Vagina (tissue), 2 donors: ENCODE measurements at regions not wholly inside any gene's neighbourhood (a gene's known extent, or its start where the extent isn't known, plus 50 kb on each side); places are given as distances from the start of the nearest gene placed in this dataset.

Source experiments
- DNase-seq, 2 donors: peaks; one replicate each; pipeline ENCODE4 v3.0.0-alpha.2; 2017; ENCODE audit errors: extremely low spot score in 2 of 2
- H3K27ac ChIP-seq: fragments of 200-600 bp; sonication (generic); one replicate; pipeline ENCODE4 v1.5.1; 2019
- H3K27me3 ChIP-seq: fragments of 200-600 bp; sonication (generic); one replicate; pipeline ENCODE4 v1.5.1; 2019
- H3K36me3 ChIP-seq, 2 donors: fragments of 200-600 bp; sonication (generic); one replicate each; pipeline ENCODE4 v1.5.1; 2017 to 2019
- H3K4me1 ChIP-seq: fragments of 200-600 bp; sonication (generic); one replicate; pipeline ENCODE4 v1.5.1; 2019
- H3K4me3 ChIP-seq, 2 donors: fragments of 200-600 bp; sonication (generic); 1 replicate in 1 of 2; 2 replicates in 1 of 2; pipeline ENCODE4 v1.5.1; 2016 to 2019
- H3K9me3 ChIP-seq: fragments of 200-600 bp; sonication (generic); one replicate; pipeline ENCODE4 v1.5.1; 2019
- CTCF ChIP-seq, 3 experiments: fragments of 450-650 bp in 2 of 3; fragments of 200-600 bp in 1 of 3; sonication (generic) in 1 of 3; IDR thresholded peaks; one replicate each; pipeline ENCODE4 v1.5.1; 2017 to 2019; ENCODE audit warnings: antibody characterized with exemption in 3 of 3, mild to moderate bottlenecking in 2 of 3, moderate library complexity in 2 of 3
- POLR2A ChIP-seq, 2 donors: fragments of 450-650 bp; IDR thresholded peaks; one replicate each; pipeline ENCODE4 v1.6.1; 2017; ENCODE audit warnings: antibody characterized with exemption in 2 of 2, mild to moderate bottlenecking in 2 of 2, moderate library complexity in 2 of 2
- POLR2AphosphoS5 ChIP-seq, 2 donors: sonication (generic); formaldehyde crosslinking; IDR thresholded peaks; one replicate each; pipeline ENCODE4 v1.9.0; 2017; ENCODE audit warnings: antibody characterized with exemption in 2 of 2, mild to moderate bottlenecking in 2 of 2, low read depth in 1 of 2; ENCODE audit not compliant: insufficient read depth in 1 of 2
- intact Hi-C: fragments of 100-400 bp; cut with DNase I; formaldehyde crosslinking; loops from one replicate; pipeline ENCODE4 v1.15.1; 2023

- Histone ChIP-seq H3K4me3 (no peak overlapping the region), H3K27me3 (no peaks in the 10 kb centered on the region), H3K4me1 (no peaks in the 10 kb centered on the region), H3K27ac (no peak overlapping the region), H3K36me3 (no peaks in the 10 kb centered on the region), H3K9me3 (no peaks in the 10 kb centered on the region)
- DNase-seq = no peak
- TF ChIP-seq POLR2AphosphoS5 (IDR thresholded peaks at IDR 0.05; ENCODE audit: insufficient read depth in 1 of 2, low read depth in 1 of 2) = no peak
- TF ChIP-seq POLR2A (IDR thresholded peaks at IDR 0.05) = no peak
- TF ChIP-seq CTCF (IDR thresholded peaks at IDR 0.05) = no peak
- intact Hi-C loops = no loop called here
Measured at GRCh38 chr5:161149078-161149477, 297.1 kb upstream of the ATP10B start.

- Histone ChIP-seq H3K27ac (no peak overlapping the region), H3K27me3 (no peaks in the 10 kb centered on the region), H3K4me1 (no peaks in the 10 kb centered on the region), H3K36me3 (no peaks in the 10 kb centered on the region), H3K4me3 (no peak overlapping the region), H3K9me3 (no peaks in the 10 kb centered on the region)
- intact Hi-C loops = no loop called here
- DNase-seq = no peak
- TF ChIP-seq CTCF (IDR thresholded peaks at IDR 0.05) = no peak
- no peak for TF ChIP-seq POLR2AphosphoS5 (IDR thresholded peaks at IDR 0.05; ENCODE audit: insufficient read depth in 1 of 2, low read depth in 1 of 2)
- TF ChIP-seq POLR2A (IDR thresholded peaks at IDR 0.05) = no peak
Measured at GRCh38 chr5:161138751-161139455, 286.9 kb upstream of the ATP10B start.

- Histone ChIP-seq H3K27ac (no peak overlapping the region), H3K36me3 (no peaks in the 10 kb centered on the region), H3K9me3 (no peaks in the 10 kb centered on the region), H3K4me3 (no peak overlapping the region), H3K4me1 (no peaks in the 10 kb centered on the region), H3K27me3 (no peaks in the 10 kb centered on the region)
- TF ChIP-seq POLR2AphosphoS5 (IDR thresholded peaks at IDR 0.05; ENCODE audit: insufficient read depth in 1 of 2, low read depth in 1 of 2) (no peak), POLR2A (IDR thresholded peaks at IDR 0.05) (no peak), CTCF (IDR thresholded peaks at IDR 0.05) (no peak)
- intact Hi-C loops = no loop called here
- DNase-seq = no peak
Measured at GRCh38 chr5:161134956-161135355, 282.9 kb upstream of the ATP10B start.

- H3K4me3 ChIP-seq = no peak overlapping the region
- H3K27ac ChIP-seq = no peak overlapping the region
- H3K9me3 ChIP-seq = no peaks in the 10 kb centered on the region
- no peaks in the 10 kb centered on the region for H3K36me3 ChIP-seq
- intact Hi-C loops = no loop called here
- TF ChIP-seq CTCF (IDR thresholded peaks at IDR 0.05) = no peak
- no peak for TF ChIP-seq POLR2AphosphoS5 (IDR thresholded peaks at IDR 0.05; ENCODE audit: insufficient read depth in 1 of 2, low read depth in 1 of 2)
- TF ChIP-seq POLR2A (IDR thresholded peaks at IDR 0.05) = no peak
- no peaks in the 10 kb centered on the region for H3K27me3 ChIP-seq
- no peak for DNase-seq
- no peaks in the 10 kb centered on the region for H3K4me1 ChIP-seq
Measured at GRCh38 chr5:161134083-161134482, 282.1 kb upstream of the ATP10B start.

GRCh38 chr5:161115941-161116340 is 263.9 kb upstream of the ATP10B start:
- TF ChIP-seq CTCF (IDR thresholded peaks at IDR 0.05) (no peak), POLR2A (IDR thresholded peaks at IDR 0.05) (no peak), POLR2AphosphoS5 (IDR thresholded peaks at IDR 0.05; ENCODE audit: insufficient read depth in 1 of 2, low read depth in 1 of 2) (no peak)
- intact Hi-C loops = no loop called here
- Histone ChIP-seq H3K4me1 (no peaks in the 10 kb centered on the region), H3K27me3 (no peaks in the 10 kb centered on the region), H3K4me3 (no peak overlapping the region), H3K36me3 (no peaks in the 10 kb centered on the region), H3K27ac (no peak overlapping the region), H3K9me3 (no peaks in the 10 kb centered on the region)
- no peak for DNase-seq
